K562 (cell line): ENCODE measurements at regions not wholly inside any gene's neighbourhood (a gene's known extent, or its start where the extent isn't known, plus 50 kb on each side); places are given as distances from the start of the nearest gene placed in this dataset.

Experiments used
- CHD1 ChIP-seq: fragments of 200-600 bp; sonication (generic); IDR thresholded peaks from one replicate; pipeline ENCODE4 v1.6.1; 2012; ENCODE audit warnings: mild to moderate bottlenecking, moderate library complexity, low read length, inconsistent platforms
- JUNB ChIP-seq: fragments of 450-650 bp; formaldehyde crosslinking; conservative IDR thresholded peaks from 2 replicates; pipeline ENCODE4 v1.4.0; 2020; ENCODE audit warnings: mild to moderate bottlenecking
- KLF16 ChIP-seq: IDR thresholded peaks from 2 replicates; pipeline ENCODE4 v1.6.1; 2016; ENCODE audit warnings: antibody characterized with exemption
- MXI1 ChIP-seq: IDR thresholded peaks from 2 replicates; pipeline ENCODE4 v1.6.1; 2011; ENCODE audit warnings: low read depth, mild to moderate bottlenecking, improper control_type of control experiment, low read length
- NR3C1 ChIP-seq: sonication (generic); formaldehyde crosslinking; IDR thresholded peaks from 2 replicates; pipeline ENCODE4 v1.8.1; 2022; ENCODE audit warnings: missing genetic modification reagents
- PYGO2 ChIP-seq: fragments of 450-650 bp; IDR thresholded peaks from 2 replicates; pipeline ENCODE4 v1.6.1; 2016; ENCODE audit warnings: mild to moderate bottlenecking, missing genetic modification characterization, moderate library complexity, missing compliant biosample characterization
- SMARCA4 ChIP-seq: fragments of 450-650 bp; IDR thresholded peaks from 2 replicates; pipeline ENCODE4 v1.6.1; 2016
- ZNF444 ChIP-seq: fragments of 250-450 bp; sonication (Bioruptor Pico); IDR thresholded peaks from 2 replicates; pipeline ENCODE4 v1.4.0; 2020; ENCODE audit warnings: mild to moderate bottlenecking, moderate library complexity
- ZNF76 ChIP-seq: fragments of 250-450 bp; sonication (Bioruptor Pico); IDR thresholded peaks from 2 replicates; pipeline ENCODE4 v1.4.0; 2020; ENCODE audit warnings: mild to moderate bottlenecking, moderate library complexity, borderline replicate concordance
- TF ChIP-seq, protein P1 (sequence below): sonication (generic); formaldehyde crosslinking; IDR thresholded peaks from 2 replicates; pipeline ENCODE4 v1.8.1; 2023; ENCODE audit warnings: mild to moderate bottlenecking, missing genetic modification reagents
- TF ChIP-seq, protein P2 (sequence below), 2 experiments: IDR thresholded peaks; 2 replicates each; pipeline ENCODE4 v1.6.1; 2012; ENCODE audit warnings: improper control_type of control experiment in 2 of 2, low read depth in 2 of 2, low read length in 2 of 2, borderline replicate concordance in 1 of 2
- TF ChIP-seq, protein P3 (sequence below), 2 experiments: fragments of 450-650 bp in 1 of 2; sonication (generic) in 1 of 2; formaldehyde crosslinking; conservative IDR thresholded peaks; 2 replicates each; pipeline versions ENCODE4 v1.4.0 to v1.8.1; 2020 to 2022; ENCODE audit warnings: mild to moderate bottlenecking in 1 of 2, missing genetic modification reagents in 1 of 2
- TF ChIP-seq, protein P4 (sequence below): sonication (generic); IDR thresholded peaks from 2 replicates; pipeline ENCODE4 v1.6.1; 2016

DNA sequence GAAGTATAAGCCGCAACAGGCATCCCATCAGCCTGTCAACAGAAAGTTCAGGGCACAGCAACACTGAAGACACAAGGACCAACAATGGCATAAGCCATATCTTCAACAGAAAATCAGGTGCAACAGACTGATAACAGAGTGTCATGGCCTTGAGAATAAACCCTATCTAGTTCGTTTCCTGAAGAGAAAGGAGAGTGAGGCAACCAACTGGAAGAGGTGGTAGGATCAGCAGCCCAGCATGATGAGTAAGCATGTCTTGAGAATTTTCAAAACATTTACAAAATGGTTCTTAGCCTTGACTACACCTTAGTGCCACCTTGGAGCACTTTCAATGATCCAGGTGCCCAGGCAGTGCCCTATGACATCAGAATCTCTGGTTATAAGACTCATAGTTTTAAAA, 290.2 kb upstream of the SEMA3C start:
- no peak for TF ChIP-seq ZNF76 (CRISPR knock-in tag)
- TF ChIP-seq, protein P1, sequence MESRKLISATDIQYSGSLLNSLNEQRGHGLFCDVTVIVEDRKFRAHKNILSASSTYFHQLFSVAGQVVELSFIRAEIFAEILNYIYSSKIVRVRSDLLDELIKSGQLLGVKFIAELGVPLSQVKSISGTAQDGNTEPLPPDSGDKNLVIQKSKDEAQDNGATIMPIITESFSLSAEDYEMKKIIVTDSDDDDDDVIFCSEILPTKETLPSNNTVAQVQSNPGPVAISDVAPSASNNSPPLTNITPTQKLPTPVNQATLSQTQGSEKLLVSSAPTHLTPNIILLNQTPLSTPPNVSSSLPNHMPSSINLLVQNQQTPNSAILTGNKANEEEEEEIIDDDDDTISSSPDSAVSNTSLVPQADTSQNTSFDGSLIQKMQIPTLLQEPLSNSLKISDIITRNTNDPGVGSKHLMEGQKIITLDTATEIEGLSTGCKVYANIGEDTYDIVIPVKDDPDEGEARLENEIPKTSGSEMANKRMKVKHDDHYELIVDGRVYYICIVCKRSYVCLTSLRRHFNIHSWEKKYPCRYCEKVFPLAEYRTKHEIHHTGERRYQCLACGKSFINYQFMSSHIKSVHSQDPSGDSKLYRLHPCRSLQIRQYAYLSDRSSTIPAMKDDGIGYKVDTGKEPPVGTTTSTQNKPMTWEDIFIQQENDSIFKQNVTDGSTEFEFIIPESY = no peak
- TF ChIP-seq ZNF444 (CRISPR knock-in tag) = no peak
- TF ChIP-seq CHD1 = no peak
- TF ChIP-seq PYGO2 (tag) = no peak
- TF ChIP-seq SMARCA4 = peak; percentile 77
- peak; percentile 60 for TF ChIP-seq KLF16
- no peak for TF ChIP-seq NR3C1 (CRISPR knock-in tag)
- no peak for TF ChIP-seq MXI1
- TF ChIP-seq, protein P2, sequence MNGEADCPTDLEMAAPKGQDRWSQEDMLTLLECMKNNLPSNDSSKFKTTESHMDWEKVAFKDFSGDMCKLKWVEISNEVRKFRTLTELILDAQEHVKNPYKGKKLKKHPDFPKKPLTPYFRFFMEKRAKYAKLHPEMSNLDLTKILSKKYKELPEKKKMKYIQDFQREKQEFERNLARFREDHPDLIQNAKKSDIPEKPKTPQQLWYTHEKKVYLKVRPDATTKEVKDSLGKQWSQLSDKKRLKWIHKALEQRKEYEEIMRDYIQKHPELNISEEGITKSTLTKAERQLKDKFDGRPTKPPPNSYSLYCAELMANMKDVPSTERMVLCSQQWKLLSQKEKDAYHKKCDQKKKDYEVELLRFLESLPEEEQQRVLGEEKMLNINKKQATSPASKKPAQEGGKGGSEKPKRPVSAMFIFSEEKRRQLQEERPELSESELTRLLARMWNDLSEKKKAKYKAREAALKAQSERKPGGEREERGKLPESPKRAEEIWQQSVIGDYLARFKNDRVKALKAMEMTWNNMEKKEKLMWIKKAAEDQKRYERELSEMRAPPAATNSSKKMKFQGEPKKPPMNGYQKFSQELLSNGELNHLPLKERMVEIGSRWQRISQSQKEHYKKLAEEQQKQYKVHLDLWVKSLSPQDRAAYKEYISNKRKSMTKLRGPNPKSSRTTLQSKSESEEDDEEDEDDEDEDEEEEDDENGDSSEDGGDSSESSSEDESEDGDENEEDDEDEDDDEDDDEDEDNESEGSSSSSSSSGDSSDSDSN (IDR thresholded peaks at IDR 0.05; ENCODE audit: borderline replicate concordance in 1 of 2, low read depth in 2 of 2, low read length in 2 of 2) = no peak
- TF ChIP-seq, protein P3, sequence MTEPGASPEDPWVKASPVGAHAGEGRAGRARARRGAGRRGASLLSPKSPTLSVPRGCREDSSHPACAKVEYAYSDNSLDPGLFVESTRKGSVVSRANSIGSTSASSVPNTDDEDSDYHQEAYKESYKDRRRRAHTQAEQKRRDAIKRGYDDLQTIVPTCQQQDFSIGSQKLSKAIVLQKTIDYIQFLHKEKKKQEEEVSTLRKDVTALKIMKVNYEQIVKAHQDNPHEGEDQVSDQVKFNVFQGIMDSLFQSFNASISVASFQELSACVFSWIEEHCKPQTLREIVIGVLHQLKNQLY (CRISPR knock-in tag; conservative IDR thresholded peaks at IDR 0.05) = no peak
- TF ChIP-seq, protein P4, sequence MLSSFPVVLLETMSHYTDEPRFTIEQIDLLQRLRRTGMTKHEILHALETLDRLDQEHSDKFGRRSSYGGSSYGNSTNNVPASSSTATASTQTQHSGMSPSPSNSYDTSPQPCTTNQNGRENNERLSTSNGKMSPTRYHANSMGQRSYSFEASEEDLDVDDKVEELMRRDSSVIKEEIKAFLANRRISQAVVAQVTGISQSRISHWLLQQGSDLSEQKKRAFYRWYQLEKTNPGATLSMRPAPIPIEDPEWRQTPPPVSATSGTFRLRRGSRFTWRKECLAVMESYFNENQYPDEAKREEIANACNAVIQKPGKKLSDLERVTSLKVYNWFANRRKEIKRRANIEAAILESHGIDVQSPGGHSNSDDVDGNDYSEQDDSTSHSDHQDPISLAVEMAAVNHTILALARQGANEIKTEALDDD = 0 out of 2 replicates have a peak, but pooled peaks have one; percentile 28
- TF ChIP-seq JUNB (CRISPR knock-in tag) = no peak
